SU-DHL-6 (cell line): ENCODE measurements at regions not wholly inside any gene's neighbourhood (a gene's known extent, or its start where the extent isn't known, plus 50 kb on each side); places are given as distances from the start of the nearest gene placed in this dataset.

ENCODE experiments used
- H2AFZ ChIP-seq: fragments of 200-600 bp; sonication (generic); 2 replicates; pipeline ENCODE4 v1.6.1; 2014; ENCODE audit warnings: low read depth, mild to moderate bottlenecking, moderate library complexity, mixed read lengths, antibody characterized with exemption, low read length; ENCODE audit not compliant: severe bottlenecking
- H3F3A ChIP-seq: fragments of 200-600 bp; shearing (Covaris generic); 2 replicates; pipeline ENCODE4 v1.6.0; 2016; ENCODE audit warnings: antibody characterized with exemption, mild to moderate bottlenecking; ENCODE audit not compliant: insufficient read depth
- H3K27ac ChIP-seq: fragments of 200-600 bp; sonication (generic); 2 replicates; pipeline ENCODE4 v1.5.1; 2016; ENCODE audit warnings: low read depth, mild to moderate bottlenecking, low read length, moderate library complexity, mixed read lengths
- H3K27me3 ChIP-seq: fragments of 200-600 bp; sonication (generic), shearing (Covaris generic); 2 replicates; pipeline ENCODE4 v1.6.0; 2014; ENCODE audit warnings: mild to moderate bottlenecking, low read length
- H3K36me3 ChIP-seq: fragments of 200-600 bp; sonication (generic); 2 replicates; pipeline ENCODE4 v1.6.1; 2014; ENCODE audit warnings: mild to moderate bottlenecking, low read length, mixed read lengths
- H3K4me2 ChIP-seq: fragments of 300-600, 200-600 bp; shearing (Covaris generic), sonication (generic); 2 replicates; pipeline ENCODE4 v1.6.0; 2014; ENCODE audit warnings: low read length, low read depth, mild to moderate bottlenecking; ENCODE audit not compliant: poor library complexity, severe bottlenecking
- H3K4me3 ChIP-seq: fragments of 200-600 bp; sonication (generic); 2 replicates; pipeline ENCODE4 v1.5.1; 2014; ENCODE audit warnings: antibody characterized with exemption, low read length, mild to moderate bottlenecking, mixed read lengths; ENCODE audit not compliant: insufficient read depth, poor library complexity, severe bottlenecking
- H3K79me2 ChIP-seq: fragments of 200-600 bp; sonication (generic); 2 replicates; pipeline ENCODE4 v1.6.1; 2014; ENCODE audit warnings: mild to moderate bottlenecking, low read length, moderate library complexity; ENCODE audit not compliant: insufficient read depth
- H3K9ac ChIP-seq: fragments of 200-600 bp; sonication (generic); 2 replicates; pipeline ENCODE4 v1.7.0; 2014; ENCODE audit warnings: mild to moderate bottlenecking, low read length
- H3K9me2 ChIP-seq: fragments of 200-600 bp; sonication (generic); replicated peaks from 2 replicates; pipeline ENCODE4 v1.6.1; 2014; ENCODE audit warnings: low read length; ENCODE audit not compliant: insufficient read depth
- H3K9me3 ChIP-seq: fragments of 200-600 bp; sonication (generic); 2 replicates; pipeline ENCODE4 v1.6.1; 2014; ENCODE audit warnings: low read length, mixed read lengths; ENCODE audit not compliant: insufficient read depth
- H4K20me1 ChIP-seq: fragments of 200-600 bp; sonication (generic); 2 replicates; pipeline ENCODE4 v1.6.1; 2014; ENCODE audit warnings: low read depth, mild to moderate bottlenecking, antibody characterized with exemption, low read length, moderate library complexity, mixed read lengths
- CTCF ChIP-seq: fragments of 200-600 bp; sonication (generic); IDR thresholded peaks from one replicate; pipeline ENCODE4 v1.5.1; 2017; ENCODE audit warnings: antibody characterized with exemption, mild to moderate bottlenecking, low read length, moderate library complexity; ENCODE audit not compliant: insufficient read depth, poor library complexity, severe bottlenecking
- EZH2phosphoT487 ChIP-seq: fragments of 200-600 bp; sonication (generic), shearing (Covaris generic); conservative IDR thresholded peaks from 2 replicates; pipeline ENCODE4 v1.6.1; 2018; ENCODE audit warnings: mild to moderate bottlenecking, antibody characterized with exemption, low read length, moderate library complexity, mixed read lengths

DNA sequence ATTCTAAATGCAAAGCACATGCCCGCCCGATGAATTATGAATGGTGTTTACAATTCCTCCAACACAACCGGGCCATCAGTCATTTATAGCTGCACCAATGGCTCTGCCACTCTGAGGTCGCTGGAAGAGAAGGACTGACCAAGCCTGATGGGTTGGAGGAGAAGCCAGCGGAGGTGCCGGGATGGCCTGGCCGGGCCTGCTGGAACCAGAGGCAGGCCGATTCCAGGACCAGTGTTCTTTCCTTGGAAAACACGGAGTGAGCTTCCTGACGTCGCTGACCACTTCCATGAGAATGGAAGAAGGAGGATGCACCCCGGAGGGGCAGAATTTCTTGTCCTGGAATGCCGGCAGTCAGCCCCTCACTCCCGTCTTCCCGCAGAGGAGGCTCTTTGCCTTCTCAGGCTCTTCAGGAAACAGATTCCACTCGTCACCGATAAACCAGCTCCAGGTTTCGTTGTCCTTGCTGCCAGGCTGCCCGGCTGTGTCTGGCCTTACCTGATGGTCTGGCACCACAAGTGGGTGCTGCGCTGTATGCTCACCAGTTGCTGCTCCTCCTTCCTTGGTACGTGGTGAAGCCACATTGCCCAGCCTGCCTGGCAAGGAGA lies 358.5 kb upstream of the SFSWAP start:
- Histone ChIP-seq H2AFZ (no peak overlapping the region), H4K20me1 (no peaks in the 10 kb centered on the region), H3K4me3 (no peak overlapping the region), H3K27me3 (no peaks in the 10 kb centered on the region), H3K9me2 (no peaks in the 10 kb centered on the region), H3K27ac (no peak overlapping the region), H3K4me2 (no peak overlapping the region), H3K9me3 (no peaks in the 10 kb centered on the region), H3K36me3 (no peaks in the 10 kb centered on the region), H3K79me2 (no peaks in the 10 kb centered on the region), H3F3A (no peaks in the 10 kb centered on the region), H3K9ac (no peak overlapping the region)
- no peak for TF ChIP-seq EZH2phosphoT487
- TF ChIP-seq CTCF, result no peak

GRCh38 chr12:131353376-131353775 lies 357.5 kb upstream of the SFSWAP start:
- Histone ChIP-seq H3F3A (no peaks in the 10 kb centered on the region), H3K79me2 (no peaks in the 10 kb centered on the region), H4K20me1 (no peaks in the 10 kb centered on the region), H3K27ac (no peak overlapping the region), H3K9me3 (no peaks in the 10 kb centered on the region), H3K36me3 (no peaks in the 10 kb centered on the region), H3K4me2 (no peak overlapping the region), H2AFZ (no peak overlapping the region), H3K4me3 (no peak overlapping the region), H3K9ac (no peak overlapping the region), H3K9me2 (no peaks in the 10 kb centered on the region), H3K27me3 (no peaks in the 10 kb centered on the region)
- TF ChIP-seq CTCF (no peak), EZH2phosphoT487 (no peak)

DNA sequence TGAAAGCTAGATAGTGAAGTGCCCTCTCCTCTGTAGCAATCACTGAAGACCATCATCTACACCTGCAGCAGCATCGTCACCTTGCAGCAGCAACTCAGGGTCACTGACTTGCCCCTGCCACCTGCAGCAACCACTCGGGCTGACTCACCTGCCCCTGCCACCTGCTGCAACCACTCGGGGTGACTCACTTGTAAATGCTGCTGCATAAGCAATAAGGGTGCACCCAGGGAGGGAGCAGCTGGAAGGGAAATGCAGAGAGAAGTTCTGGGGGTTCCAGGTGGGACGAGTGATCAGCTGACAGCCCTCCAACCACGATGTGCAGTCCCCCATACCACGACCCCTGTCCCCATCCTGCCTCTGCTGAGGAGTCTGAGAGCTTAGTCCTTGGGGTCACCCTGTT lies 357.1 kb upstream of the SFSWAP start:
- Histone ChIP-seq H3K27ac (no peak overlapping the region), H3K9ac (no peak overlapping the region), H3K9me3 (no peaks in the 10 kb centered on the region), H3F3A (no peaks in the 10 kb centered on the region), H3K79me2 (no peaks in the 10 kb centered on the region), H4K20me1 (no peaks in the 10 kb centered on the region), H3K4me3 (no peak overlapping the region), H3K9me2 (no peaks in the 10 kb centered on the region), H3K36me3 (no peaks in the 10 kb centered on the region), H2AFZ (no peak overlapping the region), H3K27me3 (no peaks in the 10 kb centered on the region), H3K4me2 (no peak overlapping the region)
- TF ChIP-seq EZH2phosphoT487 (no peak), CTCF (no peak)
